GM10266 (cell line): ENCODE measurements at regions not wholly inside any gene's neighbourhood (a gene's known extent, or its start where the extent isn't known, plus 50 kb on each side); places are given as distances from the start of the nearest gene placed in this dataset.
"Not testable (repeated sequence)": the region's sequence is repeated elsewhere in the genome, so short reads cannot be mapped to it uniquely, and the experiment has no call there.

Source experiments
- DNase-seq: peaks from one replicate; pipeline ENCODE4 v3.0.0; 2012; ENCODE audit errors: extremely low spot score
- CTCF ChIP-seq: IDR thresholded peaks from 2 replicates; pipeline ENCODE4 v1.5.1; 2012; ENCODE audit warnings: mild to moderate bottlenecking, low read depth; ENCODE audit not compliant: control insufficient read depth, insufficient read depth; ENCODE audit errors: missing control alignments

GRCh38 chr1:222004034-222004433, 262.1 kb upstream of the DUSP10 start:
- DNase-seq, result no peak
- no peak for TF ChIP-seq CTCF

DNA sequence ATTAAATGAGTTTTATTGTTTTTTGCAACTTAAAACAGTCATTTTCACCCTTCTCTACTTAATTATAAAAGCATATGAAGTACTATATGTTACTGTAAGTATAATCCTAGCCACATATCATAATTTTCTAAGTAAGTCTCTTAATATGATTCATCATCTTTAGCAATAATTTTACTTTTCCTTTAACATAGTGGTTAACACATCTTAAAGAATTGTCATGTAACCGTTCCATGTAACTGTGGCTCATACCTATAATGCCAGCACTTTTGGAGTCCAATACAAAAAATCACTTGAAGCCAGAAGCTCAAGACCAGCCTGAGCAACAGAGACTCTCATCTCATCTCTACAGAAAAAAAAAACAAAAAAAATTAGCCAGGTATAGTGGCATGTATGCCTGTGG, 260.6 kb upstream of the DUSP10 start:
- no peak for TF ChIP-seq CTCF
- no peak for DNase-seq

- no peak for TF ChIP-seq CTCF
Measured at GRCh38 chr1:222000131-222000530, 258.2 kb upstream of the DUSP10 start.

DNA sequence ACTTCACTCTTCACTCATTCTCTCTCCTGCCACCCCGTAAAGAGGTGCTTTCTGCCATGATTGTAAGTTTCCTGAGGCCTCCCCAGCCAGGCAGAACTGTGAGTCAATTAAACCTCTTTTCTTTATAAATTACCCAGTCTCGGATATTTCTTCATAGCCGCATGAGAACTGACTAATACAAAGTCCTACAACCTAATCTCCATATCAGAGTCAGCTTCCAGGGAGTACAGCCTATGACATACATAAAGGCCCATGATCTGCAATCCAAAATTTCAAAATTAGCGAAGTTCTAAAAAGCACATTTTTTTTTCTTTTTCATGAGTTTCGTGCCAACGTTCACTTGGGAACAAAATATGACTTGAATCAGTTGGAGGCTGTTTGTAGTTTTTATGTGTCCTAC, 256.9 kb upstream of the DUSP10 start:
- no peak for DNase-seq
- no peak for TF ChIP-seq CTCF

More at GRCh38 chr1:222000131-222000530, 258.2 kb upstream of the DUSP10 start:
- DNase-seq, result no peak

DNA sequence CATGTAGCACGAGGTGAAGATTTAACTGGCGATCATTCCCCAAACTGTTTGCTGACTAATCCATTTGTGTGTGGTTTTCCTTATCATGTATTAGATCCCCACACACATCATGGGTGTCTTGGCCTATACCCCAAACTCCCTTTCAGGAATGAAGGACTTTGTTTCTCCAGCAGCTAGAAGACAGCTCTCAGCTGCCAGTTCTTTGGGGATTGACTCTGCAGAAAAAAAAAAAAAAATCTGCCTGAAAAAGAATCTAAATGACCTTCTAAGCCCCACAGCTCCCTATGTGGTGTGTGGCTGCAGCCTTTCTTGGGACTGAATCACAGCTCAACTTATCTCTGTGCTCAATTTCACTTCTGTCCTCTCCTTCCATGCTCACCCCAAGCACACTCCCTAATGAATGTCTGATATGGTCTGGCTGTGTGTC, 256.3 kb upstream of the DUSP10 start:
- no peak for DNase-seq
- no peak for TF ChIP-seq CTCF

DNA sequence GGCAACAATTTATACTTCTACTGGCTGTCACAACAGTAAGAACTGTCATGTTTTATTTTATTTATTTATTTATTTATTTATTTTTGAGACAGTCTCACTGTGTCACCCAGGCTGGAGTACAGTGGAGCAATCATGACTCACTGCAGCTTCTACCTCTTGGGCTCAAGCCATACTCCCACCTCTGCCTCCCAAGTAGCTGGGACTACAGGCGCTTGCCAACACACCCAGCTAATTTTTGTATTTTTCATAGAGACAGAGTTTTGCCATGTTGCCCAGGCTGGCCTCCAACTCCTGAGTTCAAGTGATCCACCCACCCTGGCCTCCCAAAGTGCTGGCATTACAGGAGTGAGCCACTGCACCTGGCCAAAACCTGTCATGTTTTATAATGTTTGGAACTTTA, 255.1 kb upstream of the DUSP10 start:
- not testable (repeated sequence) for DNase-seq

GRCh38 chr1:221994939-221995338, 253.1 kb upstream of the DUSP10 start:
- no peak for TF ChIP-seq CTCF
- DNase-seq, result no peak

GRCh38 chr1:221994274-221994698, 252.4 kb upstream of the DUSP10 start:
- TF ChIP-seq CTCF, result no peak
- peak; percentile 20 for DNase-seq
